Keratinocyte (primary cell): ENCODE measurements at regions not wholly inside any gene's neighbourhood (a gene's known extent, or its start where the extent isn't known, plus 50 kb on each side); places are given as distances from the start of the nearest gene placed in this dataset.

Experiments
- EZH2 ChIP-seq: IDR thresholded peaks from one replicate; pipeline ENCODE4 v1.6.1; 2012; ENCODE audit warnings: inconsistent platforms, mild to moderate bottlenecking, low read length, moderate library complexity
- TF ChIP-seq, protein P1 (sequence below), 3 experiments: IDR thresholded peaks in 1 of 3; conservative IDR thresholded peaks in 1 of 3; optimal IDR thresholded peaks in 1 of 3; 2 replicates in 2 of 3; 3 replicates in 1 of 3; pipeline versions ENCODE3 to v1.5.1; 2011; ENCODE audit warnings: low read length in 3 of 3, mild to moderate bottlenecking in 3 of 3, moderate library complexity in 2 of 3, control low read depth in 1 of 3, inconsistent platforms in 1 of 3; ENCODE audit not compliant: insufficient read depth in 2 of 3; ENCODE audit errors: extremely low read depth in 1 of 3

DNA sequence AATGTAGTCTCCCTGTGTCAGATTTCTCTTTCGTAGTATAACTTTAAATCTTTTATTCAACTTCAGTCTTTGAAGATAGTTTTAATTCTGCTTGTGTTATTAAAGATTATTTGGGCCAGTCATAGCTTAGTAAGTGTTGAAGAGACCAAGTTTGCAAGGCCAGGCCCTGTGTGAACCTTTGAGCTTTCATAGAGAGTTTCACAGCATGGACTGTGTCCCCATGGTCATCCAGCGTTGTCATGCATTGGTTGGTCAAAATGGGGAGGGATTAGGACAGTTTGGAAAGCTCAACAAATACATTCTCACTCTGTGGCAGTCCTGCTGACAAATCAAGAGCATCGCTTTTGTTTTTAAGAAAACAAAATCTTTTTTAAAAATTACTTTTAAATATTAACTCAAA, 74.6 kb upstream of the FAM83B start:
- TF ChIP-seq, protein P1, sequence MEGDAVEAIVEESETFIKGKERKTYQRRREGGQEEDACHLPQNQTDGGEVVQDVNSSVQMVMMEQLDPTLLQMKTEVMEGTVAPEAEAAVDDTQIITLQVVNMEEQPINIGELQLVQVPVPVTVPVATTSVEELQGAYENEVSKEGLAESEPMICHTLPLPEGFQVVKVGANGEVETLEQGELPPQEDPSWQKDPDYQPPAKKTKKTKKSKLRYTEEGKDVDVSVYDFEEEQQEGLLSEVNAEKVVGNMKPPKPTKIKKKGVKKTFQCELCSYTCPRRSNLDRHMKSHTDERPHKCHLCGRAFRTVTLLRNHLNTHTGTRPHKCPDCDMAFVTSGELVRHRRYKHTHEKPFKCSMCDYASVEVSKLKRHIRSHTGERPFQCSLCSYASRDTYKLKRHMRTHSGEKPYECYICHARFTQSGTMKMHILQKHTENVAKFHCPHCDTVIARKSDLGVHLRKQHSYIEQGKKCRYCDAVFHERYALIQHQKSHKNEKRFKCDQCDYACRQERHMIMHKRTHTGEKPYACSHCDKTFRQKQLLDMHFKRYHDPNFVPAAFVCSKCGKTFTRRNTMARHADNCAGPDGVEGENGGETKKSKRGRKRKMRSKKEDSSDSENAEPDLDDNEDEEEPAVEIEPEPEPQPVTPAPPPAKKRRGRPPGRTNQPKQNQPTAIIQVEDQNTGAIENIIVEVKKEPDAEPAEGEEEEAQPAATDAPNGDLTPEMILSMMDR (optimal IDR thresholded peaks at IDR 0.05 in 1 of 3, IDR thresholded peaks at IDR 0.05 in 1 of 3, conservative IDR thresholded peaks at IDR 0.05 in 1 of 3; ENCODE audit: extremely low read depth in 1 of 3, insufficient read depth in 2 of 3, low read length in 3 of 3) = no peak
- TF ChIP-seq EZH2 = no peak
